HG03469 (cell line): ENCODE measurements at regions not wholly inside any gene's neighbourhood (a gene's known extent, or its start where the extent isn't known, plus 50 kb on each side); places are given as distances from the start of the nearest gene placed in this dataset.
"Not testable (repeated sequence)": the region's sequence is repeated elsewhere in the genome, so short reads cannot be mapped to it uniquely, and the experiment has no call there.

Experiments used
- ATAC-seq: cut with Tn5 transposase; IDR thresholded peaks from one replicate; pipeline ENCODE4 v1.9.1; 2021; ENCODE audit warnings: mild to moderate bottlenecking, moderate library complexity, moderate number of reproducible peaks; ENCODE audit not compliant: unreplicated experiment

- no peak for ATAC-seq
Measured at GRCh38 chr6:80946402-80946801, 806.1 kb downstream of the TENT5A start.

GRCh38 chr6:80942911-80943310 is 809.6 kb downstream of the TENT5A start:
- ATAC-seq = no peak

GRCh38 chr6:80940976-80941375 is 811.5 kb downstream of the TENT5A start:
- ATAC-seq = no peak

GRCh38 chr6:80940571-80940970 is 811.9 kb downstream of the TENT5A start:
- no peak for ATAC-seq

- ATAC-seq = no peak
Measured at GRCh38 chr6:80939898-80940297, 812.6 kb downstream of the TENT5A start.

GRCh38 chr6:80939480-80939879 is 813.0 kb downstream of the TENT5A start:
- no peak for ATAC-seq

- ATAC-seq = no peak
Measured at GRCh38 chr6:80938131-80938530, 814.4 kb downstream of the TENT5A start.

GRCh38 chr6:80932359-80932758 is 820.1 kb downstream of the TENT5A start:
- ATAC-seq = no peak

GRCh38 chr6:80930376-80930775 is 822.1 kb downstream of the TENT5A start:
- no peak for ATAC-seq

- no peak for ATAC-seq
Measured at GRCh38 chr6:80923816-80924215, 817.3 kb downstream of the BCKDHB start.

- ATAC-seq = no peak
Measured at GRCh38 chr6:80922916-80923455, 816.5 kb downstream of the BCKDHB start.

GRCh38 chr6:80921861-80922460 is 815.5 kb downstream of the BCKDHB start:
- no peak for ATAC-seq

- no peak for ATAC-seq
Measured at GRCh38 chr6:80907831-80908230, 801.4 kb downstream of the BCKDHB start.

- ATAC-seq = no peak
Measured at GRCh38 chr6:80903711-80904110, 797.2 kb downstream of the BCKDHB start.

- no peak for ATAC-seq
Measured at GRCh38 chr6:80886475-80886874, 780.0 kb downstream of the BCKDHB start.

- no peak for ATAC-seq
Measured at GRCh38 chr6:80872951-80873308, 766.5 kb downstream of the BCKDHB start.

GRCh38 chr6:80872199-80872950 is 765.9 kb downstream of the BCKDHB start:
- ATAC-seq = no peak

- no peak for ATAC-seq
Measured at GRCh38 chr6:80862756-80863155, 756.3 kb downstream of the BCKDHB start.

- ATAC-seq = no peak
Measured at GRCh38 chr6:80860107-80860506, 753.6 kb downstream of the BCKDHB start.

GRCh38 chr6:80847973-80848372 is 741.5 kb downstream of the BCKDHB start:
- ATAC-seq = not testable (repeated sequence)

- ATAC-seq = no peak
Measured at GRCh38 chr6:80832337-80832736, 725.9 kb downstream of the BCKDHB start.

GRCh38 chr6:80793411-80793810 is 686.9 kb downstream of the BCKDHB start:
- ATAC-seq = no peak
